ENCODE measurements at regions not wholly inside any gene's neighbourhood (a gene's known extent, or its start where the extent isn't known, plus 50 kb on each side); places are given as distances from the start of the nearest gene placed in this dataset.

- Mint-ChIP-seq H3K4me3 (no peak overlapping the region), H3K4me1 (no peaks in the 10 kb centered on the region), H3K27me3 (ENCODE audit: low read depth) (peaks cover 23% of the 10 kb centered on the region), H3K9me3 (no peaks in the 10 kb centered on the region), H3K27ac (ENCODE audit: unreplicated experiment) (no peak overlapping the region), H3K36me3 (ENCODE audit: low read depth) (no peaks in the 10 kb centered on the region)
- no peak for DNase-seq (ENCODE audit: low read depth, low spot score)
- TF ChIP-seq CTCF (conservative IDR thresholded peaks at IDR 0.05): no peak
These were observed 60.3 kb upstream of the RGS7 start for GRCh38 chr1:241417258-241417657.

DNA sequence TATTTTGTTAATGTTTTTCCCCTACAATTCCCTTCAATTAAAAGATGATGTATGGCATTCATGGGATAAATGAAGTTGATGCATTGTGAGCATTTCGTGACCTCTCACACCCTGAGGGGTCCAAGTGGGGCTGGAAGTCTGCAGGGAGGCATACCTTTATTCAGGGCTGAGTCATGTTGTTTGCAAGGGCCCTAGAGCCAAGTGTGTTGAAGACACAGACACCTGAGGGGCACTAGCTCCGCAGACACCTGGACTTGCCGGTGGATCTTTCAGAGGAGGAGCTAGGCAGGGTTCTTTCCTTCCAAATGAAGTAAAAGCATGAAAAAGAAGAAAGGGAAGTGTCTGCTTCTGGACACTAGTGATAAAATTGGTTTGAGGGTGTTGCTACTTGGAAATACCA lies 57.0 kb upstream of the RGS7 start:
- Mint-ChIP-seq H3K4me1 (no peaks in the 10 kb centered on the region), H3K27ac (ENCODE audit: unreplicated experiment) (no peak overlapping the region), H3K9me3 (no peaks in the 10 kb centered on the region), H3K36me3 (ENCODE audit: low read depth) (no peaks in the 10 kb centered on the region), H3K4me3 (no peak overlapping the region), H3K27me3 (ENCODE audit: low read depth) (peaks cover 2% of the 10 kb centered on the region)
- no peak for DNase-seq (ENCODE audit: low read depth, low spot score)
- no peak for TF ChIP-seq CTCF (conservative IDR thresholded peaks at IDR 0.05)

DNA sequence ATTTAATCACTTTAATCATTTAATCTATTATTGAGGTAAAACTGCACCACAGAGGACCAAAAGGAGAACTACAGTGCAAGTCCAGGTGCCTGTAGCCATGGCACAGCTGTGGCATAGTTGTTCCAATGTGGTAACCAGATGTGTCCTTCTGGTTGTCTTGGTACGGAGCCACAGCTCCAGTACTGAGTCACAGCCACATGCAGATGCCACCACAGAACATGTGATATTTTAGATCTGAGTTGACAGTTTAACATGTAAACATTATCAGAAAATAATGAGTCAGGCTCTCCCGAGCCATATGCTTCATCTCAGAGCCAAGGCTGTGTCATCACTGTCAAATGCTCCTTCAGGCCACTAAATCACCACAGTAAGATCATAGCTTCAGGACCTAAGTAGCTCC lies 56.4 kb upstream of the RGS7 start:
- no peak overlapping the region for H3K4me3 Mint-ChIP-seq
- peaks cover 2% of the 10 kb centered on the region for H3K27me3 Mint-ChIP-seq (ENCODE audit: low read depth)
- H3K36me3 Mint-ChIP-seq (ENCODE audit: low read depth): no peaks in the 10 kb centered on the region
- DNase-seq (ENCODE audit: low read depth, low spot score): no peak
- no peak overlapping the region for H3K27ac Mint-ChIP-seq (ENCODE audit: unreplicated experiment)
- H3K4me1 Mint-ChIP-seq: no peaks in the 10 kb centered on the region
- TF ChIP-seq CTCF (conservative IDR thresholded peaks at IDR 0.05): no peak
- no peaks in the 10 kb centered on the region for H3K9me3 Mint-ChIP-seq

- no peak overlapping the region for H3K4me3 Mint-ChIP-seq
- no peak for TF ChIP-seq CTCF (conservative IDR thresholded peaks at IDR 0.05)
- no peak overlapping the region for H3K27ac Mint-ChIP-seq (ENCODE audit: unreplicated experiment)
- no peak for DNase-seq (ENCODE audit: low read depth, low spot score)
- H3K9me3 Mint-ChIP-seq: no peaks in the 10 kb centered on the region
- H3K4me1 Mint-ChIP-seq: no peaks in the 10 kb centered on the region
- no peaks in the 10 kb centered on the region for H3K27me3 Mint-ChIP-seq (ENCODE audit: low read depth)
- H3K36me3 Mint-ChIP-seq (ENCODE audit: low read depth): no peaks in the 10 kb centered on the region
These were observed 55.6 kb upstream of the RGS7 start for GRCh38 chr1:241412646-241413045.

DNA sequence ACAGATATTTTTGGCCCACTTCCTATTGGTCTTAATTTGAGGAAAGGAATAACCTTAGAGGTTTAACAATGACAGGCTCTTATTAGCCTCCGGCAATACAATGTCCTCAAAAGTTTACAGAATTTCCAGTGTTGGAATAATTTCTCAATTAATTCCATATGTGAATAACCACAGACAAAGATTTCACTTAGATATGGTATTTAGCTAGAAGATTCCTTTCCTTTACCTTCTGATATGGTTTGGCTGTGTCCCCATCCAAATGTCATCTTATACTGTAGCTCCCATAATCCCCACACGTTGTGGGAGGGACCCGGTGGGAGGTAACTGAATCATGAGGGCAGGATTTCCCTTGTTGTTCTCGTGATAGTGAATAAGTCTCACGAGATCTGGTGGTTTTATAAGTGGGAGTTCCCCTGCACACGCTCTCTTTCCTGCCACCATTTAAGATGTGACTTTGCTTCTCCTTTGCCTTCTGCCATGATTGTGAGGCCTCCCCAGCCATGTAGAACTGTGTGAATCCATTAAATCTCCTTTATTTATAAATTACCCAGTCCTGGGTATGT lies 54.9 kb upstream of the RGS7 start:
- no peak overlapping the region for H3K27ac Mint-ChIP-seq (ENCODE audit: unreplicated experiment)

More for the DNA sequence above, 54.9 kb upstream of the RGS7 start:
- Mint-ChIP-seq H3K36me3 (ENCODE audit: low read depth) (no peaks in the 10 kb centered on the region), H3K27me3 (ENCODE audit: low read depth) (no peaks in the 10 kb centered on the region), H3K4me1 (no peaks in the 10 kb centered on the region), H3K4me3 (no peak overlapping the region), H3K9me3 (no peaks in the 10 kb centered on the region)
- DNase-seq (ENCODE audit: low read depth, low spot score): no peak
- TF ChIP-seq CTCF (conservative IDR thresholded peaks at IDR 0.05): no peak

Data from neural crest cell (in vitro differentiated cells).